Breast epithelium (tissue), 3 donors: ENCODE measurements at regions not wholly inside any gene's neighbourhood (a gene's known extent, or its start where the extent isn't known, plus 50 kb on each side); places are given as distances from the start of the nearest gene placed in this dataset.

Source experiments
- CTCF ChIP-seq, 3 donors: fragments of 450-650 bp; IDR thresholded peaks; one replicate each; pipeline ENCODE4 v1.5.1; 2016 to 2017; ENCODE audit warnings: antibody characterized with exemption in 3 of 3, mild to moderate bottlenecking in 3 of 3, moderate library complexity in 3 of 3
- POLR2A ChIP-seq: fragments of 450-650 bp; IDR thresholded peaks from one replicate; pipeline ENCODE4 v1.6.1; 2016; ENCODE audit warnings: antibody characterized with exemption, mild to moderate bottlenecking, moderate library complexity

- no peak for TF ChIP-seq POLR2A
- TF ChIP-seq CTCF (IDR thresholded peaks at IDR 0.05) = no peak
These were observed 472.9 kb upstream of the GRID2 start for GRCh38 chr4:91830681-91831395.
